Upper lobe of left lung (tissue), 6 donors: ENCODE measurements at regions not wholly inside any gene's neighbourhood (a gene's known extent, or its start where the extent isn't known, plus 50 kb on each side); places are given as distances from the start of the nearest gene placed in this dataset.
"Not testable (repeated sequence)": the region's sequence is repeated elsewhere in the genome, so short reads cannot be mapped to it uniquely, and the experiment has no call there.

Source experiments
- ATAC-seq, 2 donors: fragments of 200-7000 bp; cut with Tn5 transposase; one replicate each; pipeline ENCODE4 v1.9.1; 2022; ENCODE audit warnings: mild to moderate bottlenecking in 2 of 2, moderate library complexity in 2 of 2; ENCODE audit not compliant: low FRiP score in 2 of 2
- DNase-seq, 2 donors: peaks; one replicate each; pipeline ENCODE4 v3.0.0-alpha.2; 2019 to 2020
- H3K27ac ChIP-seq, 4 donors: fragments of 200-600 bp; sonication (generic); one replicate each; pipeline ENCODE4 v1.5.1; 2016 to 2019
- H3K27me3 ChIP-seq, 4 donors: fragments of 200-600 bp; sonication (generic); one replicate each; pipeline ENCODE4 v1.5.1; 2017 to 2019
- H3K36me3 ChIP-seq, 4 donors: fragments of 200-600 bp; sonication (generic); one replicate each; pipeline ENCODE4 v1.5.1; 2016 to 2019
- H3K4me1 ChIP-seq, 4 donors: fragments of 200-600 bp; sonication (generic); one replicate each; pipeline ENCODE4 v1.5.1; 2018 to 2019
- H3K4me3 ChIP-seq, 4 donors: fragments of 200-600 bp; sonication (generic); one replicate each; pipeline ENCODE4 v1.5.1; 2017 to 2019; ENCODE audit warnings: mild to moderate bottlenecking in 2 of 4, moderate library complexity in 1 of 4
- H3K9me3 ChIP-seq, 4 donors: fragments of 200-600 bp; sonication (generic); one replicate each; pipeline ENCODE4 v1.5.1; 2018 to 2019
- EP300 ChIP-seq, 4 donors: sonication (generic); formaldehyde crosslinking; IDR thresholded peaks; one replicate each; pipeline ENCODE4 v1.5.1; 2017; ENCODE audit warnings: antibody characterized with exemption in 4 of 4, control low read depth in 2 of 4
- POLR2A ChIP-seq, 4 donors: fragments of 450-650 bp; IDR thresholded peaks; one replicate each; pipeline ENCODE4 v1.5.1; 2016 to 2017; ENCODE audit warnings: antibody characterized with exemption in 4 of 4, mild to moderate bottlenecking in 2 of 4
- POLR2AphosphoS5 ChIP-seq, 2 donors: sonication (generic); formaldehyde crosslinking; IDR thresholded peaks; one replicate each; pipeline ENCODE4 v1.5.1; 2017; ENCODE audit warnings: antibody characterized with exemption in 2 of 2
- WGBS, 2 donors: methylation state at CpG; one replicate each; pipeline ENCODE4 v1.1.5; 2017 to 2018; 5-methylcytosine and 5-hydroxymethylcytosine counted together
- TF ChIP-seq, protein P1 (sequence below), 6 experiments: fragments of 450-650 bp in 4 of 6; fragments of 200-600 bp in 2 of 6; sonication (generic) in 2 of 6; IDR thresholded peaks; one replicate each; pipeline ENCODE4 v1.5.1; 2016 to 2019; ENCODE audit warnings: antibody characterized with exemption in 6 of 6
- donor health status: DM: no; HTN: no; CAD: no; lungs with moderate emphysema.
- donor health status: DM: no; HTN: yes; CAD: no; lungs with severe emphysema.

GRCh38 chr11:130979386-130979972 lies 63.2 kb upstream of the SNX19 start:
- 10 to 15% methylated on average over 5 of the region's 5 CpGs for WGBS, 2 donors
- H3K4me1 ChIP-seq = no peaks in the 10 kb centered on the region
- TF ChIP-seq POLR2A (IDR thresholded peaks at IDR 0.05) = no peak
- TF ChIP-seq, protein P1, sequence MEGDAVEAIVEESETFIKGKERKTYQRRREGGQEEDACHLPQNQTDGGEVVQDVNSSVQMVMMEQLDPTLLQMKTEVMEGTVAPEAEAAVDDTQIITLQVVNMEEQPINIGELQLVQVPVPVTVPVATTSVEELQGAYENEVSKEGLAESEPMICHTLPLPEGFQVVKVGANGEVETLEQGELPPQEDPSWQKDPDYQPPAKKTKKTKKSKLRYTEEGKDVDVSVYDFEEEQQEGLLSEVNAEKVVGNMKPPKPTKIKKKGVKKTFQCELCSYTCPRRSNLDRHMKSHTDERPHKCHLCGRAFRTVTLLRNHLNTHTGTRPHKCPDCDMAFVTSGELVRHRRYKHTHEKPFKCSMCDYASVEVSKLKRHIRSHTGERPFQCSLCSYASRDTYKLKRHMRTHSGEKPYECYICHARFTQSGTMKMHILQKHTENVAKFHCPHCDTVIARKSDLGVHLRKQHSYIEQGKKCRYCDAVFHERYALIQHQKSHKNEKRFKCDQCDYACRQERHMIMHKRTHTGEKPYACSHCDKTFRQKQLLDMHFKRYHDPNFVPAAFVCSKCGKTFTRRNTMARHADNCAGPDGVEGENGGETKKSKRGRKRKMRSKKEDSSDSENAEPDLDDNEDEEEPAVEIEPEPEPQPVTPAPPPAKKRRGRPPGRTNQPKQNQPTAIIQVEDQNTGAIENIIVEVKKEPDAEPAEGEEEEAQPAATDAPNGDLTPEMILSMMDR (IDR thresholded peaks at IDR 0.05) = peak in 2 of 6 experiments; percentile 16 to 23
- no peak overlapping the region for H3K4me3 ChIP-seq
- H3K27ac ChIP-seq = no peak overlapping the region
- H3K27me3 ChIP-seq = no peaks in the 10 kb centered on the region
- ATAC-seq = no peak
- H3K9me3 ChIP-seq = peaks cover 0 to 4% (median 2%) of the 10 kb centered on the region in 4 donors
- no peak for DNase-seq
- H3K36me3 ChIP-seq = no peaks in the 10 kb centered on the region

DNA sequence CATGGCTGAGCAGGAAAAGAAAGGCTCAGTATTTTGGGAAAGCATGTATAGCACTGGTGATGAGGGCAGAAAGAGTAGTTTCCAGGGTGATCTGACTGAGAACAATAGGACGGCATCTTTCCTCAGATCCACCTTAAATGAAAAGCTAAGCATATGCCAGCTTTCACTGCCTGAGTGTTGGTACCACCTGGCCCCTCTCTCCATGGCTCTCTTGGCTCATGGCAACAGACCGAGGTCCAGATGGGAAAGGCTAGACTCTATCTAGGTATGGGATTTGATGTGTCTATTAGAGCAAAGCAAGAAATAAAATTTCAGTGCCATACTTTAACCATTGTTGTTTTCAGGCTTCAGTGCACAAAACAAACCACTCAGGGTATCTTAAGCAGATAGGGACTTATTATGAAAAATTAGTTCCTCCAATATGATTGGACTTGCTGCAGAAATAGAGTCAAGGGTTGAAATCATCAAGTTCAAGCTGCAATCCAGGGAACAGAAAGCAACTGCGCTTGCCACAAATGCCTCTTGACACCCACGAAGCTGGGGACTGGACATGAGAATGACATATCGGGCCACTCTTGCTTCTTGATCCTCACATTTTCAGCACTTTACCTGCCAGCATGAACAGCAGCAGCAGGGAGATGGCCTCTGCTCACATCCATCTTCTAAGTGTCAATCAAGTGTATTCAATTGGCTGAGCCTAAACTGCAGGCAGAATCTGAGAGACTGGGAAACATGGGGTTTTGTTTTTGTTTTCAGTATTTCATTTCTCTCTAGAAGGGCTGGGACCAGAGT lies 64.0 kb upstream of the SNX19 start:
- TF ChIP-seq EP300 (IDR thresholded peaks at IDR 0.05) (no peak), POLR2A (IDR thresholded peaks at IDR 0.05) (no peak), POLR2AphosphoS5 (IDR thresholded peaks at IDR 0.05) (no peak)
- TF ChIP-seq, protein P1 (IDR thresholded peaks at IDR 0.05) = no peak
- Histone ChIP-seq H3K4me1 (no peaks in the 10 kb centered on the region), H3K27ac (no peak overlapping the region), H3K4me3 (no peak overlapping the region), H3K27me3 (no peaks in the 10 kb centered on the region), H3K9me3 (peaks cover 0 to 4% (median 2%) of the 10 kb centered on the region in 4 donors), H3K36me3 (no peaks in the 10 kb centered on the region)
- DNase-seq = no peak
- WGBS, 2 donors = 74 to 78% methylated on average over 5 of the region's 5 CpGs
- no peak for ATAC-seq

DNA sequence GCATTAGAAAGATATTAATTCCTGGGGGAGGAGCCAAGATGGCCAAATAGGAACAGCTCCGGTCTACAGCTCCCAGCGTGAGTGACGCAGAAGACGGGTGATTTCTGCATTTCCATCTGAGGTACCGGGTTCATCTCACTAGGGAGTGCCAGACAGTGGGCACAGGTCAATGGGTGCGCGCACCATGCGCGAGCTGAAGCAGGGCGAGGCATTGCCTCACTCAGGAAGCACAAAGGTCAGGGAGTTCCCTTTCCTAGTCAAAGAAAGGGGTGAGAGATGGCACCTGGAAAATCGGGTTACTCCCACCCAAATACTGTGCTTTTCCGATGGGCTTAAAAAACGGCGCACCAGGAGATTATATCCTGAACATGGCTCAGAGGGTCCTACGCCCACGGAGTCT lies 68.0 kb upstream of the SNX19 start:
- H3K4me1 ChIP-seq, H3K36me3 ChIP-seq, H3K27ac ChIP-seq, ATAC-seq, H3K27me3 ChIP-seq, H3K4me3 ChIP-seq, H3K9me3 ChIP-seq: not testable (repeated sequence)
- 95 to 96% methylated on average over 16 of the region's 16 CpGs for WGBS, 2 donors
- DNase-seq = peak in 1 of 2 donors; percentile 12

GRCh38 chr11:130992788-130993187 lies 76.5 kb upstream of the SNX19 start:
- H3K4me3 ChIP-seq = no peak overlapping the region
- H3K36me3 ChIP-seq = no peaks in the 10 kb centered on the region
- no peaks in the 10 kb centered on the region for H3K27me3 ChIP-seq
- H3K9me3 ChIP-seq = no peaks in the 10 kb centered on the region
- WGBS, 2 donors = 79 to 84% methylated on average over 7 of the region's 7 CpGs
- no peak overlapping the region for H3K27ac ChIP-seq
- TF ChIP-seq POLR2A (IDR thresholded peaks at IDR 0.05) = no peak
- no peak for TF ChIP-seq EP300 (IDR thresholded peaks at IDR 0.05)
- TF ChIP-seq POLR2AphosphoS5 (IDR thresholded peaks at IDR 0.05) = no peak
- TF ChIP-seq, protein P1 (IDR thresholded peaks at IDR 0.05) = no peak
- H3K4me1 ChIP-seq = no peaks in the 10 kb centered on the region
- no peak for DNase-seq
- ATAC-seq = no peak

GRCh38 chr11:130994043-130994442 lies 77.8 kb upstream of the SNX19 start:
- Histone ChIP-seq H3K4me1 (peaks cover 0 to 2% (median under 1%) of the 10 kb centered on the region in 4 donors), H3K27me3 (no peaks in the 10 kb centered on the region), H3K9me3 (no peaks in the 10 kb centered on the region), H3K4me3 (no peak overlapping the region), H3K36me3 (no peaks in the 10 kb centered on the region), H3K27ac (no peak overlapping the region)
- 76 to 77% methylated on average over 2 of the region's 2 CpGs for WGBS, 2 donors
- ATAC-seq = no peak
- no peak for DNase-seq
- TF ChIP-seq POLR2AphosphoS5 (IDR thresholded peaks at IDR 0.05) = no peak
- TF ChIP-seq POLR2A (IDR thresholded peaks at IDR 0.05) = no peak
- TF ChIP-seq EP300 (IDR thresholded peaks at IDR 0.05) = no peak
- TF ChIP-seq, protein P1 (IDR thresholded peaks at IDR 0.05) = no peak
